GM19372 (cell line): ENCODE measurements at regions not wholly inside any gene's neighbourhood (a gene's known extent, or its start where the extent isn't known, plus 50 kb on each side); places are given as distances from the start of the nearest gene placed in this dataset.

Experiments used
- ATAC-seq: cut with Tn5 transposase; IDR thresholded peaks from one replicate; pipeline ENCODE4 v1.9.1; 2021; ENCODE audit warnings: mild to moderate bottlenecking, low read depth, moderate library complexity; ENCODE audit not compliant: unreplicated experiment

GRCh38 chr13:22210134-22210930 is 539.5 kb downstream of the FGF9 start:
- no peak for ATAC-seq

GRCh38 chr13:22211876-22212275 is 541.0 kb downstream of the FGF9 start:
- ATAC-seq, result no peak

- ATAC-seq, result no peak
These were observed 541.7 kb downstream of the FGF9 start for GRCh38 chr13:22212576-22212975.

- no peak for ATAC-seq
These were observed 543.3 kb downstream of the FGF9 start for GRCh38 chr13:22214184-22214583.

GRCh38 chr13:22218797-22219196 is 547.9 kb downstream of the FGF9 start:
- no peak for ATAC-seq

- ATAC-seq, result no peak
These were observed 548.8 kb downstream of the FGF9 start for GRCh38 chr13:22219709-22220108.

- no peak for ATAC-seq
These were observed 549.6 kb downstream of the FGF9 start for GRCh38 chr13:22220151-22221135.

GRCh38 chr13:22223411-22223810 is 552.5 kb downstream of the FGF9 start:
- ATAC-seq, result no peak

GRCh38 chr13:22226086-22226485 is 555.2 kb downstream of the FGF9 start:
- ATAC-seq, result no peak

GRCh38 chr13:22227895-22228294 is 557.0 kb downstream of the FGF9 start:
- ATAC-seq, result no peak

- ATAC-seq, result no peak
These were observed 559.0 kb downstream of the FGF9 start for GRCh38 chr13:22229916-22230315.

- no peak for ATAC-seq
These were observed 561.3 kb downstream of the FGF9 start for GRCh38 chr13:22232186-22232585.

GRCh38 chr13:22235285-22235949 is 564.5 kb downstream of the FGF9 start:
- no peak for ATAC-seq

GRCh38 chr13:22235950-22236290 is 565.0 kb downstream of the FGF9 start:
- no peak for ATAC-seq

- no peak for ATAC-seq
These were observed 567.4 kb downstream of the FGF9 start for GRCh38 chr13:22238269-22238668.

- no peak for ATAC-seq
These were observed 569.8 kb downstream of the FGF9 start for GRCh38 chr13:22240716-22241115.

- no peak for ATAC-seq
These were observed 572.7 kb downstream of the FGF9 start for GRCh38 chr13:22243469-22244163.

GRCh38 chr13:22252281-22252830 is 581.5 kb downstream of the FGF9 start:
- no peak for ATAC-seq

- no peak for ATAC-seq
These were observed 582.2 kb downstream of the FGF9 start for GRCh38 chr13:22253107-22253506.

- ATAC-seq, result no peak
These were observed 585.3 kb downstream of the FGF9 start for GRCh38 chr13:22256111-22256639.
